Right cardiac atrium (tissue), 5 donors: ENCODE measurements at regions not wholly inside any gene's neighbourhood (a gene's known extent, or its start where the extent isn't known, plus 50 kb on each side); places are given as distances from the start of the nearest gene placed in this dataset.

Experiments used
- ATAC-seq, 2 donors: fragments of 200-7000 bp; cut with Tn5 transposase; one replicate each; pipeline versions ENCODE4 v1.8.0 to v1.9.1; 2020; ENCODE audit warnings: moderate library complexity in 2 of 2, mild to moderate bottlenecking in 1 of 2
- DNase-seq, 3 donors: peaks; one replicate each; pipeline ENCODE4 v3.0.0-alpha.2; 2020
- H3K27ac ChIP-seq: one replicate; pipeline ENCODE4 v1.5.1; 2013; ENCODE audit warnings: mild to moderate bottlenecking, low read length, control low read depth, moderate library complexity
- H3K27me3 ChIP-seq: one replicate; pipeline ENCODE4 v1.6.1; 2013; ENCODE audit not compliant: control insufficient read depth, insufficient read depth
- H3K4me1 ChIP-seq: one replicate; pipeline ENCODE4 v1.6.1; 2013; ENCODE audit warnings: low read length; ENCODE audit not compliant: control insufficient read depth, insufficient read depth
- H3K4me3 ChIP-seq: one replicate; pipeline ENCODE4 v1.5.1; 2013; ENCODE audit warnings: low read length, control low read depth
- H3K9me3 ChIP-seq: one replicate; pipeline ENCODE4 v1.6.1; 2013; ENCODE audit warnings: low read length; ENCODE audit not compliant: control insufficient read depth
- WGBS: extraction: QIAGEN DNeasy Blood & Tissue Kit; methylation state at CpG from one replicate; pipeline ENCODE4 v1.1.7; 2013; 5-methylcytosine and 5-hydroxymethylcytosine counted together
- intact Hi-C, 4 donors: fragments of 100-400 bp; cut with DNase I; formaldehyde crosslinking; loops; one replicate each; pipeline versions ENCODE4 v1.11.0 to v1.14.0; 2022 to 2023
- donor health status: healthy with polysubstance abuse.
- donor health status: DM: no; HTN: yes; CAD: no.
- donor health status: DM: no; HTN: no; CAD: no.
- donor health status: DM: no; HTN: yes; CAD: no; lungs with severe emphysema.
- donor health status: DM: yes; HTN: yes; CAD: no.

DNA sequence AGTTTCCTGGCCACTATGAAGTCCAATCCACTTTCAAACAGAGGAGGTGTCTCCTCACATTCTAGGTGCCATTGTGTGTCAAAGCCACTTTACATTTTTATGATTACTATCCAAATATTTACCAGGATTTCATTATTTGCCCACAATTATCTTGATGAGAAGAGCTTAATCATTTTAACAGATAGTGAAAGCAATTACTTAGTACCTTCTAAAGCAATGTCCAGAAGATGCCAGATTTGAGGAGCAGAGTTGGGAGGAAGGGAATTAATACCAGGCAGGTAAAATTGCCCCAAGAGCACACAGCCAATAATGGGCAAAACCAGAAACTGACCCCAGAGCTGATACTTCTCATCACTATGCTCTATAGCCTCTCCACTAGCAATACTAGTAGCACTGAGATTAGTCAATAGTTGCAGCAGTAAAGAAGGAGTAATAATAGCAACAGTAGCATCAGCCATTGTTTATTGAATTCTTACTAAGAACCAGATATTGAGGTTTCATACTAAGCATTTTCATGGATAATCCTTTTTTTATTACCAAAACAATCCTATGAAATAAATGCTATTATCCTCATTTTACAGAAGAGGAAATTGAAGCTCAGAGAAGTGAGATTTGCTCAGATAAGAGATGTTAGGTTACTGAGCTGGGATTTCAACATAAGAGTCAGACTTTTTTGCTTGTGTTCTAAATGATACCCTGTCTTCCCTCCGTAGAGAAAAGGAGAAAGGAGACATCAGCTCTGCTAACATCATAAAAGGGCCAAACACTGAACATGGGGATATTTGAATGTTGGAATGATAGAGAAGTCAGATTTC lies 509.3 kb upstream of the CFAP20DC start:
- Histone ChIP-seq H3K9me3 (no peaks in the 10 kb centered on the region), H3K27me3 (peaks cover 3% of the 10 kb centered on the region), H3K27ac (no peak overlapping the region), H3K4me3 (no peak overlapping the region), H3K4me1 (no peaks in the 10 kb centered on the region)
- WGBS: 42% methylated on average over 1 of the region's 1 CpG
- intact Hi-C loops: no loop called here
- DNase-seq (no peak), ATAC-seq (no peak)

DNA sequence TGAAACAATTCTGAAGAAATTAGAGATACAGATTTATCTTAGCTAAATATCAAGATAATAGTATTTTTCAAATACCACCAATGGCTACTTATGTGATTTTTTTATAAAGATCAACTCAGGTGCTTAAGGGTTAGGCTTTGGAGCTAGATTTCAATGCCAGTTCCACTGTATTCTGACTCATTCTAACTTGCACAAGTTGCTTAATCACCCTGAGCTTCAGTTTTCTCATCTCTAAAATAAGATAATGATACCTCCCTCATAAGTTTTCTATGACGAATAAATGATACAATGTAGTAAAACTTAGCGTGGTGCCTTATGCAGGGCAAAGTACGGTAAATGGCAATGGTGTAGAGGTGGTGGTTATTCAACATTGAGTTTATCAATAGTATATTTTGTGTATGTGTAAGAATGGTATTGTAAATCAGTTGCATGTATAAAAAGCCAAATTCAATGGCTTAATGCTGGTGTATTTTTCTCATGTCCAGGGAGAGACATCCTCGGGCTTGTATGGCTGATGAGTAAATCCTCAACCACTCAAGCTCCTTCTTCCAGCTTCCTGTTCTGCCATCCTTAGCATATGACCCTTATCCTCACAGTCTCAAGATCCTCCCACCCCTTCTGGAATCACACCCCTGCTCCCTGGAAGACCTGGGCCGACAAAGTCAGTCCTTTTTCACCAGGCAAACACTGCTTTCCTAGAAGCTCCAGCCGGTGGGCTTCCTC lies 505.9 kb upstream of the CFAP20DC start:
- DNase-seq (no peak), ATAC-seq (no peak)
- 82% methylated on average over 6 of the region's 6 CpGs for WGBS
- intact Hi-C loops: no loop called here
- Histone ChIP-seq H3K9me3 (no peaks in the 10 kb centered on the region), H3K27ac (no peak overlapping the region), H3K27me3 (peaks cover 3% of the 10 kb centered on the region), H3K4me1 (no peaks in the 10 kb centered on the region), H3K4me3 (no peak overlapping the region)

DNA sequence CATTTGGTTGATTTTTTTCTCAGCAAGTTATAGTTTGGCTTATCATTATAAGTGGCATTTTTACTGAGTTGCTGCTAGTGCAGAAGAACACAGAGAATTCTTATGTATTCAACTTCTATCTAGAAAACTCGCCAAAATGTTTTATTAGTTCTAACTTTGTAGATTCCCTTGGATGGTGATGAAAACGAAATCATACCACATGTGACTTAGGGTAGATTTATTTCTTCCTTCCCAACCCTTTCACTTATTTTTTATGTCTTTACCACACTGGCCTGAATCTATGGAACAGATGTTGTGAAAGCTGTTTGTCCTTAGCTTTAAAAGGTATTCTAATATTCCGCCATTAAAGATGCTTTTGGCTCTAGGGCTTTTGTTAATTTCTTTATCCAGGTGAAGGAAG lies 503.3 kb upstream of the CFAP20DC start:
- 68% methylated on average over 3 of the region's 3 CpGs for WGBS
- Histone ChIP-seq H3K4me1 (no peaks in the 10 kb centered on the region), H3K9me3 (no peaks in the 10 kb centered on the region), H3K27ac (no peak overlapping the region), H3K4me3 (no peak overlapping the region), H3K27me3 (peaks cover 3% of the 10 kb centered on the region)
- no peak for DNase-seq
- ATAC-seq: no peak
- intact Hi-C loops: no loop called here

DNA sequence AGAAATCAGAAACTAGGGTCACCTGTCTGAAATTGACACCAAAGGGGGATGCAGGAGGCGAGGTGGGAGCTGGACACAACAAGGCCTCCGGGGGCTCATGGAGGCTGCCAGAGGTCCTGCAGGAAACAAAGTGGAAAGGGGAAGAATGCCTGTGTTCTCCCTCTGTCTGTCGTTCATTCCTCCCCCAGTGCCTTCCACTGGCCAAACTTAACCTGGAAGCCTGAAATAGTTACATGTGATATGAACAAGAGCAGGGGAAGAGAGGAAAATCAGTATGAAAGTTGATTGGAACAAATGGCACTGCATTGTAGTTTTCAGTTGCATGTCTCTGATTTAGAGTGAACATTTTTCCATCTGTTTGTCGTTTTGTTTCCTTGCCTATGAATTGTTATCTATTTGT lies 502.0 kb upstream of the CFAP20DC start:
- WGBS: 62% methylated on average over 4 of the region's 4 CpGs
- Histone ChIP-seq H3K9me3 (no peaks in the 10 kb centered on the region), H3K4me3 (no peak overlapping the region), H3K4me1 (no peaks in the 10 kb centered on the region), H3K27me3 (peaks cover 3% of the 10 kb centered on the region), H3K27ac (no peak overlapping the region)
- intact Hi-C loops: no loop called here
- ATAC-seq (no peak), DNase-seq (no peak)

DNA sequence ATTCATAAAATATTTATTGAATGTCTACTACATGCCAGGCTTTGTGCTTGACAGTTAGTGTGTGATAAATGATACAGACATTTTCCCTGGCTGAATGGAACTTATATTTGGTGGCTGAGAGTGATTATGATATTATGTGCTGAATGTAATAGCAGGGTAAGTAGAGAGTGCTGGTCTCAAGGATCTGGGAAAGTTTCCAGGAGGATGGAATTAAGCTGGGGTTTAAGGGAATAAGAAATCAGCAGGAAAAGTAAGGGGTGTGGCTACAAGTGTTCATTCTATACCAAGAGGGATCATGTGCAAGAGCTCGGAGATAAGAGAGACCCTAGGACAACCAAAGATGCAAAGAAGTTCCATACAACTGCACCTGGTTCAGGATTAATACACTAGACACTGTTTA lies 500.1 kb upstream of the CFAP20DC start:
- H3K9me3 ChIP-seq: no peaks in the 10 kb centered on the region
- H3K27ac ChIP-seq: no peak overlapping the region
- H3K27me3 ChIP-seq: no peaks in the 10 kb centered on the region
- DNase-seq (no peak), ATAC-seq (no peak)
- H3K4me1 ChIP-seq: peaks cover 2% of the 10 kb centered on the region
- WGBS: 85% methylated on average over 1 of the region's 1 CpG
- intact Hi-C loops: no loop called here
- no peak overlapping the region for H3K4me3 ChIP-seq

DNA sequence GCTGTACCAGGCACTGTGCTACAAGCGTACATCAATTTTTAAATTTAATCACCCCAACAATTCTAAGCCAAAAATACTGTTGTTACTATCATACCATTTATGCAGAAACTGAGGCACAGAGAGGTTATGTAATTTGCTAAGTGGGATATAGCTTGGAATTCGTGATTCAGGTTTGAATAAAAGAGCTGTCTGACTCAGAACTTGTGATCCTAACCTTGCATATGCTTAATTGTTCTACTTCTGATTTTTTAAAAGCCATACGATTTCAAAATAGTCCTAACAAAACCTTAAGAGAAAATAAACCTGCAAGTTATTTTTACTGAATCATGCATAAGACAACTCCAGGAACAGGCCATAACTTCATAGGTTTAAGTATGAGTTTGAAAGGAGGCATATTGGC lies 498.0 kb upstream of the CFAP20DC start:
- Histone ChIP-seq H3K27me3 (no peaks in the 10 kb centered on the region), H3K4me3 (no peak overlapping the region), H3K9me3 (no peaks in the 10 kb centered on the region), H3K27ac (no peak overlapping the region), H3K4me1 (peaks cover 2% of the 10 kb centered on the region)
- intact Hi-C loops: no loop called here
- no peak for DNase-seq
- ATAC-seq: no peak
- 85% methylated on average over 3 of the region's 3 CpGs for WGBS

DNA sequence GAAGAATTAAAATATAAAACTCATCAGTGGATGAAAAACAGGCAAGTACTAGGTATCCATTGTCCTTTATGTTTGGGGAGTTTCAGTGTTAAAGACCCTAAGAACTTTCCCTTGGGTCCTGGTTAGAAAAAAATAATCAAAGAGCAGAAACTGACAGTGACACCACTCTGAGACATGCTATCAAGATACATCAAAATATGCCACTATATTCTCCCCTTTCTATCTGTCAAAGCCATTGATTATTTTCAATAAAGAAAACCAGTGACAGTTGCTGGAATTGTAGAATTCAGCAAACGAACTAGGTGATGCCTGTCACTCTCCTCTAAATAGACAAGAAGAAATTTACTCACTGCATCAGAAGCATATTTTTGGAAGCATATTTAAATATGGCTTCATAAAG lies 496.7 kb upstream of the CFAP20DC start:
- no peaks in the 10 kb centered on the region for H3K27me3 ChIP-seq
- WGBS: 77% methylated on average over 1 of the region's 1 CpG
- ATAC-seq (no peak), DNase-seq (no peak)
- no peak overlapping the region for H3K27ac ChIP-seq
- intact Hi-C loops: no loop called here
- no peaks in the 10 kb centered on the region for H3K9me3 ChIP-seq
- H3K4me3 ChIP-seq: no peak overlapping the region
- peaks cover 2% of the 10 kb centered on the region for H3K4me1 ChIP-seq

DNA sequence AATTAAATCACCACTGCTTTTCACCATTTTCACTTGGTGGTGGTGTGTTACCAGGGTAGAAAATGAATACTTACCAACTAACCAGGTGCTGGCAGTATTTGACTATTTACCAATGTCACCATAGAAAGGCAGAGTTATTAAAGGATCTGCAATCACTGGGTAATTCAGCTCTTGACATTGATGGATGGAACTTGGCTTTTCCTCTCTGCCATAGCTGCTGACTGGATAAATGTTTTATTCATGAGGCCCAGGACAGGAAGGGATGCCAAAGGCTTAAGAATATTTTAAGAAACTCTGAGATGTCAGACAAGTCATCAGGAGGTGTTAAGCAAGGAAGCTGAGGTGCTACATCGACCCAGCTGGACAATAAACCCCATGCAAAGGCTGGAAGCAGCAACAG lies 495.5 kb upstream of the CFAP20DC start:
- ATAC-seq: no peak
- 62% methylated on average over 1 of the region's 1 CpG for WGBS
- H3K4me3 ChIP-seq: no peak overlapping the region
- no peaks in the 10 kb centered on the region for H3K27me3 ChIP-seq
- intact Hi-C loops: no loop called here
- H3K4me1 ChIP-seq: peaks cover 2% of the 10 kb centered on the region
- no peak for DNase-seq
- no peaks in the 10 kb centered on the region for H3K9me3 ChIP-seq
- no peak overlapping the region for H3K27ac ChIP-seq

DNA sequence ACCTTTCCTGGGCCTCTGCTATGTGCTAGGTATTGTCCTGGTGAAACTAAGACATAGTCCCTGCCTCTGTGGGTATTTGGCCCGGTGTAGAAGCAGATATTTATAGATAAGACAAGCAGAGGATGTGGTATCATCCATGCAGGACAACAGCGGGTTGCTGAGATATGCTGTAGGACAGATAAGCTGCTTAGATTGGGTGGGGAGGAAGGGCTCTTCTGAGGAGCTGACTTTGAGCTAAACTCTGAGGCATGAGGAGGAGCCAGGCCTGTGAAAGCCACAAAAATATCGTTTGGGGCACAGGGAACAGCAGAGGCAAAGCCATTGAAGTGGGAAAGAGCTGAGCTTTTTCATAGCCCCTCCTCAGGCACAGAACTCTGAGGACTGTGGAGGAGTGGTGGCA lies 492.5 kb upstream of the CFAP20DC start:
- ATAC-seq (no peak), DNase-seq (no peak)
- intact Hi-C loops: no loop called here
- H3K4me3 ChIP-seq: no peak overlapping the region
- 36% methylated on average over 3 of the region's 3 CpGs for WGBS
- H3K27me3 ChIP-seq: no peaks in the 10 kb centered on the region
- H3K9me3 ChIP-seq: no peaks in the 10 kb centered on the region
- H3K27ac ChIP-seq: no peak overlapping the region
- H3K4me1 ChIP-seq: peaks cover 2% of the 10 kb centered on the region

DNA sequence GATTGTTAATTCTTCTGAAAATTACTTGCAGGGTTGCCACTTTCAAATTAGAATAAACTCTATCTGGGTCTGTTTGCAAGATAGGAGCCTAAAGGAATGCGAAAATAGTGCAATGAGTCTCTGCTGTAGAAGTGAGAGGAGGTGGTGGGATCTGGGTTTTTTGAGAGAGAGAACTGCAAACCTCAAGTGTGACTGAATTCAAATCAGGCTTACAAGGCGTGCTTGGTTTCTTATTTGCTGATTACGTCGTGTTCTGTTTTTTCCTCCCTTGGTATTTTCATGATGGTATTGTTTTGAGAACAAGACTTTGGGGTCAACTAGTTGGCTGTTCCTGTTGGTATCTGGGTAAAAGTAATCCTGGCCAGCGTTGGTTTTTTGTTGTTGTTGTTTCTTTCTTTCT lies 490.9 kb upstream of the CFAP20DC start:
- H3K4me1 ChIP-seq: peaks cover 2% of the 10 kb centered on the region
- intact Hi-C loops: no loop called here
- H3K9me3 ChIP-seq: no peaks in the 10 kb centered on the region
- no peaks in the 10 kb centered on the region for H3K27me3 ChIP-seq
- H3K27ac ChIP-seq: no peak overlapping the region
- H3K4me3 ChIP-seq: no peak overlapping the region
- ATAC-seq (no peak), DNase-seq (no peak)
- 68% methylated on average over 5 of the region's 5 CpGs for WGBS

DNA sequence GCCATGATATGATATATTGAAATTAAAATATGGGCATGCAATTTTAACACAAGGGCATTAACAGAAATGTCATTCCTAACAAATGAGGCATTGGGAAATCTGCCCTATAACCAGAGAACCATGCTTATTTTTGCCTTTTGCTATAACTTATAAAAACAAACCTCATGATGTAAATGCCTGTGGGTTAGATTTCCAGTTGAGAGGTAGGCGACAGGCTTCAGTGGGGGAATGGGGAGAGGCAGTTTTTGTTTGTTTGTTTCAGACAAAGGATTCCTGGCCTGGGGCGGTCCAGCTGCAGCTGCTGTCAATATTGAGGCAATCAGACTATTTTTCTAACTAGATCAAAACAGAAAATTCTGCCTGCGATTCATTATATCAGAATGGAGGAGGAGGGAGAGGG lies 490.4 kb upstream of the CFAP20DC start:
- no peaks in the 10 kb centered on the region for H3K9me3 ChIP-seq
- DNase-seq: no peak
- H3K27me3 ChIP-seq: no peaks in the 10 kb centered on the region
- no peaks in the 10 kb centered on the region for H3K4me1 ChIP-seq
- H3K27ac ChIP-seq: no peak overlapping the region
- no peak overlapping the region for H3K4me3 ChIP-seq
- WGBS: 74% methylated on average over 3 of the region's 3 CpGs
- no peak for ATAC-seq
- intact Hi-C loops: no loop called here
